ENCODE measurements at regions not wholly inside any gene's neighbourhood (a gene's known extent, or its start where the extent isn't known, plus 50 kb on each side); places are given as distances from the start of the nearest gene placed in this dataset.

GRCh38 chr6:63444768-63445167 lies 125.0 kb upstream of the LGSN start:
- H3K79me2 ChIP-seq, result no peaks in the 10 kb centered on the region
- H3K27me3 ChIP-seq (ENCODE audit: control insufficient read depth, insufficient read depth, low read length), result no peaks in the 10 kb centered on the region
- no peaks in the 10 kb centered on the region for H3K9me3 ChIP-seq (ENCODE audit: control insufficient read depth, low read length)
- no peak for TF ChIP-seq CTCF (IDR thresholded peaks at IDR 0.05)
- no peak overlapping the region for H2AFZ ChIP-seq
- H3K4me1 ChIP-seq, result no peaks in the 10 kb centered on the region
- H3K27ac ChIP-seq, result no peak overlapping the region
- H3K4me2 ChIP-seq (ENCODE audit: low read length), result no peak overlapping the region
- H3K9ac ChIP-seq, result no peak overlapping the region
- H3K36me3 ChIP-seq (ENCODE audit: control insufficient read depth, insufficient read depth, low read length), result no peaks in the 10 kb centered on the region
- H3K4me3 ChIP-seq (ENCODE audit: low read depth, low read length), result no peak overlapping the region

- no peak overlapping the region for H3K27ac ChIP-seq
- no peaks in the 10 kb centered on the region for H3K4me1 ChIP-seq
- no peaks in the 10 kb centered on the region for H3K27me3 ChIP-seq (ENCODE audit: control insufficient read depth, insufficient read depth, low read length)
- H3K4me2 ChIP-seq (ENCODE audit: low read length), result no peak overlapping the region
- H2AFZ ChIP-seq, result no peak overlapping the region
- no peak for TF ChIP-seq CTCF (IDR thresholded peaks at IDR 0.05)
- no peak overlapping the region for H3K4me3 ChIP-seq (ENCODE audit: low read depth, low read length)
- no peaks in the 10 kb centered on the region for H3K36me3 ChIP-seq (ENCODE audit: control insufficient read depth, insufficient read depth, low read length)
- H3K9ac ChIP-seq, result no peak overlapping the region
- H3K9me3 ChIP-seq (ENCODE audit: control insufficient read depth, low read length), result no peaks in the 10 kb centered on the region
- H3K79me2 ChIP-seq, result no peaks in the 10 kb centered on the region
Measured at GRCh38 chr6:63446405-63446804, 125.9 kb upstream of the LOC128125822 start.

DNA sequence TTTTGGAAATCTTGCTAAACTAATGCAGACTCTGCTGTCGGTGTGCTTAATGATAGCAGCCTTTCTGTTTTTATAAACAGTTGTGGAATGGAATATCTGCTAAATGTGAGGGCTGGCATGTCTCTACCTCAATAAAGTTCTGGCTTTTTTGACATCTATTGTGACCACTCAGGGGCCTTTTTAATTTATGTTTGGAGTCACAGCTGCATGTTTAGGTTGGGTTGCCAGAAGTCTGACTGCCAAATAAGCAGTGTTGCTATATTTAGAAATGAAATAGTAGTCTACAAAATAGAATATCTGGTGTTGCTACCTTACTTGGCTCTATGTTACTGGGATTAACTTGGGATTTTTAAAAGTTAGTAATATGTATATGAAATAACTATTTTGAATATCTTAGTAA lies 125.1 kb upstream of the LOC128125822 start:
- Histone ChIP-seq H3K79me2 (no peaks in the 10 kb centered on the region), H3K27ac (no peak overlapping the region), H3K4me1 (no peaks in the 10 kb centered on the region), H3K27me3 (ENCODE audit: control insufficient read depth, insufficient read depth, low read length) (no peaks in the 10 kb centered on the region), H3K36me3 (ENCODE audit: control insufficient read depth, insufficient read depth, low read length) (no peaks in the 10 kb centered on the region), H3K9me3 (ENCODE audit: control insufficient read depth, low read length) (no peaks in the 10 kb centered on the region), H2AFZ (no peak overlapping the region), H3K4me2 (ENCODE audit: low read length) (no peak overlapping the region), H3K4me3 (ENCODE audit: low read depth, low read length) (no peak overlapping the region), H3K9ac (no peak overlapping the region)
- TF ChIP-seq CTCF (IDR thresholded peaks at IDR 0.05), result no peak

DNA sequence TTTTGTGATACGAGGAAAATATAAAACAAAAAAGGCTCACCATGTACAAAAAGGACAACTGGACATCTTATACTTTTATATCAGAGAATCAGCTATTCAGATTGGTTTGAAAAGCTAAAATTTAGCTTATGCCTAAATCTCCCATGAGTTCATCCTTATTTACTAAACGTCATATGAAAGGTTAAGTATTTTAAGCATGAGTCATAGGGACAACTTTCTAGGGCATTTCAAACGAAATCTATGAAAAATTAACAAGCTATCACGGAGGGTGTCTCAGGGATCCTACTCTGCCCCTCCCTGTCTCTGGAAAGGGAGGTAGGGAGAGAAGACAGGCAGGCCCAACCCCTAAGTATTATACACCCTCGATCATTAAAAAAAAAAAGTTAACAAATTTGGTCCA lies 124.1 kb upstream of the LOC128125822 start:
- Histone ChIP-seq H3K9ac (no peak overlapping the region), H3K9me3 (ENCODE audit: control insufficient read depth, low read length) (no peaks in the 10 kb centered on the region), H3K27ac (no peak overlapping the region), H3K4me2 (ENCODE audit: low read length) (no peak overlapping the region), H3K27me3 (ENCODE audit: control insufficient read depth, insufficient read depth, low read length) (no peaks in the 10 kb centered on the region), H3K79me2 (no peaks in the 10 kb centered on the region), H2AFZ (no peak overlapping the region), H3K4me3 (ENCODE audit: low read depth, low read length) (no peak overlapping the region), H3K4me1 (no peaks in the 10 kb centered on the region), H3K36me3 (ENCODE audit: control insufficient read depth, insufficient read depth, low read length) (no peaks in the 10 kb centered on the region)
- no peak for TF ChIP-seq CTCF (IDR thresholded peaks at IDR 0.05)

GRCh38 chr6:63449714-63450113 lies 122.6 kb upstream of the LOC128125822 start:
- Histone ChIP-seq H3K27ac (no peak overlapping the region), H3K4me1 (no peaks in the 10 kb centered on the region), H3K4me3 (ENCODE audit: low read depth, low read length) (no peak overlapping the region), H2AFZ (no peak overlapping the region), H3K79me2 (no peaks in the 10 kb centered on the region), H3K27me3 (ENCODE audit: control insufficient read depth, insufficient read depth, low read length) (no peaks in the 10 kb centered on the region), H3K36me3 (ENCODE audit: control insufficient read depth, insufficient read depth, low read length) (no peaks in the 10 kb centered on the region), H3K9ac (no peak overlapping the region), H3K4me2 (ENCODE audit: low read length) (no peak overlapping the region), H3K9me3 (ENCODE audit: control insufficient read depth, low read length) (no peaks in the 10 kb centered on the region)
- no peak for TF ChIP-seq CTCF (IDR thresholded peaks at IDR 0.05)

Measured in parathyroid adenoma (tissue), 2 donors.